ENCODE measurements at regions not wholly inside any gene's neighbourhood (a gene's known extent, or its start where the extent isn't known, plus 50 kb on each side); places are given as distances from the start of the nearest gene placed in this dataset.
A peak's percentile ranks its signal among the peaks of the same experiment; 100 is the strongest.
"Not testable (repeated sequence)": the region's sequence is repeated elsewhere in the genome, so short reads cannot be mapped to it uniquely, and the experiment has no call there.

DNA sequence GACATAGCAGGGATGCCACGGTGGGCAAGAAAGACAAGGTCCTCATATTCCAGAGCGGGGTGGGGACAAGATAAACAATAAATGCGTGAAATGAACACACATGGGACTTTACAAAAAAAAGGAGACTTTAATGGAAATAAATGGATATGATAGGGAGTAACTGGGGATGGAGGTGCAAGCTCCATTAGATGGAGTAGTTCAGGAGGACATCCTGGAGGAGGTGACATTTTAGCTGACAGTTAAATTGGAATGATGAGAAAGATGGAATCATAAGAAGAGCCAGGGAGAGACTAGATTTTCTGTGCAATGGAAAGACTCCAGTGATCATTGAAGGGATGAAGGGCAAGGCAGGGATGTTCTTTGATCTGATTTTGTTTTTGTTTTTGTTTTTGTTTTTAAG lies 83.6 kb upstream of the MYL10 start:
- DNase-seq, result no peak

DNA sequence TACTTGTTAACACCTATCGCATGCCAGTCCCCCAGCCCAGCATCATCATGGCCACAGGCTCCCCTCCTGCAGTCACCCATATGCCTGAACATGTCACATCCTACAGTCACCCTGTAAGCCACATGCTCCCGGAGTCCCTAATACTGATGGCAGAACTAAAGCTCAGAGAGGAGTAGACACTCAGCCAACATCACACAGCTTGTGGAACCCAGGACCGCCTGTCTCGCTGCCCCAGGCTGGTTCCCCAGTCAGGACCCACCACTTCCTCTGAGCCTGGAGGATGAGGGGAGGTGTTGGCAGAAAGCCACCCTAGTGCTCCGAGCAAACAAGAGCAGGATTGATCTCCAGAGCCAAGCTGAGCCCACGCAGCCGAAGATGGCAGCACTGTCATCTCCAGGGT lies 85.0 kb upstream of the MYL10 start:
- DNase-seq, result no peak

DNA sequence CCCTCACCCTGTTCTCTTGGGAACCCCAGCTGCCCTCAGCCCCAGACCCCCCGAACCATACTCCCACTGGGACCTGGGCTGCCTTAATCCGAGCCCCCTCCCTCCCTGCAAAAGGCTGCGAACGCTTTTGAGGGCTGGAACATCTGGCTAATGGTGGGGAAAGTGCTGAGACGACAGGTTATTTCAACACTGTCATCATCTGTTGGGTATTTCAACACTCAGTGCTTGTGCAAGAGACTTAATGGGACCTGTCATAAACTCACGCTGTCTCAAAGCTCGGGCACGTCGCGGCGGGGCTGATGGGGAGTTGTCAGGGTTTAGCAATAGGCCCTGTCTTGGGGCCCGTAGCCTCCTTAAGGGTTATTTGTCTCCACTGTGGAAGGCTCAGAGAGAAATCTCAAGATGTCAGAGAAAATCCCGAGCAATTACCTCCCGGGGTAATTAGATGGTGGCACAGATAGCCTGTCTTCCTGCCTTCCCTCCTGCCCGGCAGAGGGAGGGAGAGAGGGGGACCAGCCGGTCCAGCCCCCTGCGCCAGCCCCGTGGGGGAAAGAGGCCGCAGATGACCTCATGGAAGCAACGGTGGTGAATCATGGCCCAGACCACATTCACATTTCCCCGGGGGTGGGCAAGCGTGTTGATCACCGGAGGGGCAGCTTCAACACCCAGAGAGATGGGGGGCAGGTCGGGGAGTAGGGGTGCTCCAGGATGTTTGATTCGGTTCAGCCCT lies 88.7 kb upstream of the MYL10 start:
- peak; percentile 58 for DNase-seq

DNA sequence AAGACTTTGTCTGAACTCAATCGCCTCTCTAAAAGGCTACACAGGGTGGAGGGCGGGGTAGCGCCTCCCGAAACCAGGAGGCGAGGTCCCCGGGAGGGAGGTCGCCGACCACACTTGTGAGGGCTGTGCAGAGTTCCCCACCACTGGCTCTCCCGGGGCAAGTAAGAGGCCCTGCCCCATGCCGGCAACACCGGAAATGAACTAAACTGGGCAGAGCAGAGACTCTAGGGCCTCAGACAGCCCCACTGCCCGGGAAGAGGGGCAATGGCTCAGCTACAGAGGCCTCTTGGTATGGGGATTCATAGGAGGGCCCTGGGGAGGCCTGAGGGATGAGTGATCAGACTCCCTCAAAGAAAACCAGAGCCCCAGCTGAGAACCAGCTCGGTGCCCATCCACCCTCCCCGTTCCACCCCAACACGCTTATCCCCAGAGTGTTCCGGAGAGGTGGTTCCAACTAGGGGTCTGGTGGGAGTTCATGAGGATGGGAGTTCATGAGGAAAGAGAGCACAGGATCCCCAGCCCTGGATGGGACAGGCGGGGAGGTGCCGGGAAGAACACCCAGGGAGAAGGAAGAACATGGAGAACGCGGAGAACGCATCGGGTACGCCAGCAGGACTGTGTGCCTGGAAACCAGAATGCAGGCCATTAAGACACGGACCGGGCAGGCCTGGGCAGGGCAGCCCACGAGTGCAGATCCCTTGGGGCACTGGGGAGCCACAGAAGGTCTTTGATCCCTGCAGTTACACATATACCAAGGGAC lies 89.4 kb upstream of the MYL10 start:
- no peak for DNase-seq

DNA sequence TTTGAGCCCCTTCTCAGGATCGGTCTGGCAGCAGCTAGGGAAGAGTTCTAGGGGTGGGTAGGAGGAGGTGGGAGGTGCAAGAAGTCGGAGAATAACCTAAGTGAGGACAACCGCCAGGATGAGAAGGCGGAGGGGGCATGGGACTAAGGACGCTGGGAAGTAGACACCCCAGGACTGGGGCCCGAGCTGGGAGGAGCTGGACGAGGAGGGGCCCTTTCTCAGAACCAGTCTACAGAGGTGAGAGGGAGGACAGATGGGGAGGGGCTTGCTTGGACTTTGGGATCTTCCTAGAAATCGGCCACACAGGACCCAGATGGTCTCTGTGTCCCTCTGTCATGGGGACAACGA lies 90.0 kb upstream of the MYL10 start:
- no peak for DNase-seq

DNA sequence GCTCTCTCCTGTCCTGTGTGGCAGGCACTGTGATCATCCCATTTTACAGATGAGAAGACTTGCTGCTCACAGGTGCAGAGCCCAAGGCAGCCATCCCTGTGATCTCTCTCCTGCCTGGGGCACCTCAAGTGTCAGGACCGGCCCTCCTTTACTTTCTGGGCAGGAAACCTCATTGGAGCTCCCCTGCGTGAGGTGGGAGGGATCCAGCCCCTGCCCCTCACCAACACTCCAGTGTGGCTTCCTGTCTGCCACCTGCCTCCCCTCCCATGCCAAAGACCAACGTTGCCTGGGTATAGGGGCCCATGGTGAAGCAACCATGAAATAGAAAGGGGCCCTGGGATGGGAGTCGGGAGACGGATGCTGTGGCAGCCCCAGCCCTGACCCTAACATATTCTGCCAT lies 91.2 kb upstream of the MYL10 start:
- DNase-seq, result no peak

DNA sequence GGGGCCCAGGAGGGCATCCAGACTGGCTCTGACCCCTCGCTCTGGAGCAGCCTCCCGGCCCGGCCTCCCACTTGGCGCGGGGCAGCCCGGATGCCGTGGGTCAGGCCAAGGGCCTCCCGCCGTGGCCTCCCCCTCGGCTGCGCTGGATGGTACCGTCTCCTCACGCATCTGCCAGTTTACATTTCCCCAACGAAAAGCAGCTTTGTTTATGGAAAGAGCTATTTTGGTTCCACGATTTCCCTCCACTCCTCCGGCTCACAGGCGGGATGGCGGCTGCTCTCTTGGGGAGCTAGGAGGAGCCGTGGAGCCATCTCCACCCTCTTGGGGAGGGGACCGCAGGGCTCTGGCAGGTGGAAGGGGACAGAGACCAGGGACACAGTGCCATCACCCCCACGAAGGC lies 93.2 kb upstream of the MYL10 start:
- no peak for DNase-seq

DNA sequence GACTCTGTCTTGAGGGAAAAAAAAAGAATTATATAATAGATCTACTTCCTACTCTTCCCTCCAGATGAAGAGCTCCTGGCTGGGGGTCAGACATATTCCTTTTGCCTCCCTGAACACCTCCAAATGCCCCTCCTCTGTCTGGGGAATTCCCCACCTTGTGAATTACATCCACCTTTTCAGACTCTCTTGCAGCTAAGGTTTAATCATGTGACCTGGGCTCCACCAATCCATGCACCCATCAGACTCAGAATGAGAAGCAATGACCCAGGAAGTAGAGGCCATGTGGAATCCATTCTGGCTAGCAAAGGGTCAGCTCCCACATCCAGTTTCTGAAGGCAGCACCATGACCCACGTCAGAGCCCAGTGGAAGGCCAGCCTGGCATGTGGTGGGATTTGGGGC lies 93.6 kb upstream of the CUX1 start:
- no peak for DNase-seq

DNA sequence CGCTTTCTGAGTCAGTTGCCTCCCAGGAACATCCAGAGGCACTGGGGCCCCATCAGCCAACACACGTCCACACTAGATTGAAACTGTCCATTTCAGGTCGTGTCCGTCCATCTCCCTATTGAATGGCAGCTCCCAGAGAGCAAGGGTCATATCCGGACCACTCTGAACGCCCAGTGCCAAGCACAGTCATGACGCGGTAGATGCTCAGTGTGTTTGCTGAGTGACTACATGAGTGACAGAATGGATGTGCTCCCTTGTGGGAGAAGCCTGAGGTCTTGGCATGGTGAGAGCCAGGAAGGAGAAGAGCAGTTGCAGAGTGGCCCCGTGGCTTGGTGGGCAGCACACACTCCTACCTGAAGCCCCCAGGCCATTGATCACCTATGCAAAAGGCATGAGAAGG lies 92.5 kb upstream of the CUX1 start:
- DNase-seq, result no peak

DNA sequence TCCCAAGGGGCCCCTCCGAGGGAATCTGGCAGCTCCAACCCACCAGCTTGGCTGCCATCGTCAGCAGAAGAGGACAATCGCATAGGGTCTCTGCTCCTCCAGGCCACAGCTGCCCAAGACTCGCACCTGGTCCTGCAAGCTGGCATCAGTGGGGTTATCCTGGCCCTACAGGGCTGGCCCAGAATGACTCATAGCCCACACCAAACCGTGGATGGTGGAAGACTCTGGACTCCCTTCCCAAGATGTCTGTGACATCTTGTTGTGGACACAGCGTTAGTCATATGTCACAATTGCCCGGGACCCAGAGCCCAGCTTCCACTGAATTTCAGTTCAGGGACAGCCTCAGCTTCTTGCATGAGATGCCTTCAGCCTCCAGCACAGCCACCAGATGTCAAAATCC lies 91.5 kb upstream of the CUX1 start:
- DNase-seq, result no peak

DNA sequence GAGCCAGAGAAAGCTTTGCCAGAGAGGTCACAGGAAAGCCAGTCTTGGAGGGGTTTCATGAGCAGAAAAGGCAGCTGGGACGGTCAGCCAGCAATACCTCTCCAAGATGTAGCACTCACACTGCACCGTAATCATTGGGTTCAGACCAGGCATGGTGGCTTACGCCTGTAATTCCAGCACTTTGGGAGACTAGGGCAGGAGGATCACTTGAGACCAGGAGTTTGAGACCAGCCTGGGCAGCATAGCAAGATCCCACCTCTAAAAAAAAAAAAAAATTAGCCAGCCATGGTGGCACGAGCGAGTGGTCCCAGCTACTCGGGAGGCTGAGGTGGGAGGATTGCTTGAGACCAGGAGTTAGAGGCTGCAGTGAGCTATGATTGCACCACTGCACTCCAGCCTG lies 90.2 kb upstream of the CUX1 start:
- no peak for DNase-seq

DNA sequence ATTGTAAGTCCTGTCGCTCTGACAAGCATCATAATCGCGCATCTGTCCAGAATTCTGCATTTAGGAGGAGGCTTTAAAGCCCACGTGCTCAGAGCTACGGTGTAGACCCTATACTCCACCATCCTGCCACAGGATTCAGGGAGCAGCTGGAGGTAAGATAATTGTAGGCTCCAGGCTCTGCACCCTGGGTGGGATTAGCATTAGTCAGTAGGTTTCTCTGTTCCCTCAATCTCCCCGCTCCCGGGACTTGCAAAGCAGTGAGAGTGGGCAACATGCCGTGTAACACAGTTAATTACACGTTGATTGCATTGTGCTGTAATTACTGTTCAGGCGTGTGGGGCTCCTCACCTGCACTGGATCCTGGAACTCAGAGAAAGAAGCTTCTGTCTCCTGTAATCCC lies 89.3 kb upstream of the CUX1 start:
- DNase-seq, result no peak

DNA sequence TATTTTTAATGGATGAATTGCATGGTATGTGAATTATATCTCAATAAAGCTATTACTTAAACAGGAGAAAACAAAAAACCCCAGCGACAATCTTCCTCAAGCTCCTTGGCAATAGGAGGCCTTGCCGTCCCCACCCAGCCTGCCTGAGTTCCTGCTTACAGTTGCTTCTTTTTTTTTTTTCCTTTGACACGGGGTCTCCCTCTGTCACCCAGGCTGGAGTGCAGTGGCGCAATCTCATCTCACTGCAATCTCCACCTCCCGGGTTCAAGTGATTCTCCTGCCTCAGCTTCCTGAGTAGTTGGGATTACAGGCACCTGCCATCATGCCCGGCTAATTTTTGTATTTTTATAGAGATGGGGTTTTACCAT lies 88.6 kb upstream of the CUX1 start:
- not testable (repeated sequence) for DNase-seq

DNA sequence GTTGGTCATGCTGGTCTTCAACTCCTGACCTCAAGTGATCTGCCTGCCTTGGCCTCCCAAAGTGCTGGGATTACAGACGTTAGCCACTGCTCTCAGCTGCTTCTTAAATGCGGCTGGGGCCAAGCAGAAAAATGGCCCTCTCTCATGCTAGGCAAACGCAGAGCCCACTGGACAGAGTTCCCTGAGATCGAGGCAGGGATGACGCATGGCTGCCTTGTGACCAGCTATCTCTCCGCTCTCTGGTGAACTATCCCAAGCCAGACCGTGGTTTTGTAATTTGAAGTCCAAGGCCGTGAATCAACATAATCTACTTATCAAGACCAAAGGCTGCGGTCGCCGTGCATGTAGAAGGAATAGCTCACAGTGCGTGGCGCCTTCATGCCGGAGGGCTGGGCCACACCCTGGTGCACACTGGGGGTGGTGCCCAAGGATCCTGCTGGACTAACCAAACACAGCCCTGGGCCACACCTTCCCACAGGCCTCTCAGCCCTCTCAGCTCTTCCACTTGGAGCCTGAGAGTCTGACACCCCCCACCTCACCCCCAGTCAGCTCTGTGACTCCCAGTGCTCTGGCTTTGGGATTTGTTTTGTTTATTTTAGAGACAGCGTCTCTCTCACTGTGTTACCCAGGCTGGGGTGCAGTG lies 88.1 kb upstream of the CUX1 start:
- no peak for DNase-seq

DNA sequence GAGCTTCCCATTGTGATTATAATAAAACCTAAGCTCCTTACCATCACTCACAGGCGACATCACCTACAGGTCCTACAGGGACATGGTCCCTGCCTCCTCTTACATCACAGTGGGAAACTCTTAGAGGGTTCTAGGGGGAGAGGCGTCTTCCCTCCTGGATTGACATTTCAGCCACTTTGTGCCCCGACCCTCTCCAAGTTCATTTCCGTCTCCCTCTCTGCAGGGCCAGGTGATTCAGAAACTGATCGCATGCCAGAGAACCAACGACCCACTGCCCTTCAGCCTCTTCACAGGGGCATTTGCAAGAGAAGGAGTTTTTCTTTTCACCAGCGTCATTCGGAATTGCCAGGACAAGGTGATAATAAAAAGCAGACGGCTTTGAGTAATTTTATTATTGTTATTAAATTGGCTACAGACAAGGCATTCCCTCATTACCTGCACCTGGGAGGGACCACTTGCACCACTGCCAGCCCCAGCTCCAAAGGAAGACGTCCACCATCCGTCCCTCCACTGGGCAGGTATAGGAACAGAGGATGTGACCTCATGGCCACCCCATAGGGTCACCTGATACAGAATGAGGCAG lies 85.8 kb upstream of the CUX1 start:
- no peak for DNase-seq

DNA sequence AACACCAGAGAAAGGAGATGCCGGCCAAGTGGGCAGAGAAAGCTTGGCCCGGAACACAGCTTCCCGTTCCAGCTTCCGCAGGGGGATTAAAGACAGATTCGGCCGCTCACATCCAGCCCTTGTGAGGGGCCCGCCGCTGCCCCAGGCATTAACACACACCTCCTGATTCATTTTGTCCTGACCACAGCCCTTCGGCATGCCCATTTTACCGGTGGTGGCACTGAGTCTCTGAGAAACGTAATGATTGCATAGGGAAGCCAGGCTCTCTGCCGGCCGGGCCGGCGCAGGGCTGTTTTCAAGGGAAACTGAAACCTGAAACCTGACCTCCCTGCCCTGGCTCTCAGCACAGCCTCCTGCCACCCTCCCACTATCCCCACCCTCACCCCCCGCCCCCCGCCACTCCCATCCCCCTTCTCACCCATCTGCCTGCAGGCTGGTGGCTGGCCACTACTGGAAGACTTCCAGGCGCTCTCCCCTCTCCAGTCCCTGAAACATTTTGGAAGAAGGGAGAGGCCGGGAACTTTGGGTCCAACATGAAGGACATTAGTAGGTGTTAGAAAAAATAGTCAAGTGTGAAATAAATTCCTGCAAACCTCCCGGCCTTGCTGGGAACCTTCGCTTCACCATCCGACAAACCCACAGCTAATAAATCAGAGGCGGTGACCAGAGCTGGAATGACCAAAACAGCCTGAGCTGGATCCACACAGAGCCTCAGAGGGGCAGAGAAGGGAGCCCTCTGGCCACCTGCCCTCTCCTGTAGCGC lies 83.5 kb upstream of the CUX1 start:
- peak; percentile 81 for DNase-seq

DNA sequence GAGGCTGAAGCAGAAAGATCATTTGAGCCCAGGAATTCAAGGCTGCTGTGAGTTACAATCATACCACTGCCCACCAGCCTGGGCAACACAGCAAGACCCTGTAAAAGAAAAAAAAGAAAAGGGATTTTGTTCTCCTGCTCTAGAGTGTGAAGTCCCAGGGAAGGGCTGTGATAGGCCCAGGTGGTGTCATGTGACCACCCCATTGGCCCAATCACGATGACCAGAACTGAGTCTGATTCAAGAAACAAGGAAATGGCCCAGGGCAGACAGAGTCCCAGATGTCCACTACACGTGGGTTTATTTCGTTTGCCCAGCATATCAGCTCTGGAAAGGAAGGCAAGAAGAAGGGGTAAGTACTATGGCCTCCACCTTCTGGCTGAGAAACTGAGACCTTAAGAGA lies 81.3 kb upstream of the CUX1 start:
- DNase-seq, result no peak

DNA sequence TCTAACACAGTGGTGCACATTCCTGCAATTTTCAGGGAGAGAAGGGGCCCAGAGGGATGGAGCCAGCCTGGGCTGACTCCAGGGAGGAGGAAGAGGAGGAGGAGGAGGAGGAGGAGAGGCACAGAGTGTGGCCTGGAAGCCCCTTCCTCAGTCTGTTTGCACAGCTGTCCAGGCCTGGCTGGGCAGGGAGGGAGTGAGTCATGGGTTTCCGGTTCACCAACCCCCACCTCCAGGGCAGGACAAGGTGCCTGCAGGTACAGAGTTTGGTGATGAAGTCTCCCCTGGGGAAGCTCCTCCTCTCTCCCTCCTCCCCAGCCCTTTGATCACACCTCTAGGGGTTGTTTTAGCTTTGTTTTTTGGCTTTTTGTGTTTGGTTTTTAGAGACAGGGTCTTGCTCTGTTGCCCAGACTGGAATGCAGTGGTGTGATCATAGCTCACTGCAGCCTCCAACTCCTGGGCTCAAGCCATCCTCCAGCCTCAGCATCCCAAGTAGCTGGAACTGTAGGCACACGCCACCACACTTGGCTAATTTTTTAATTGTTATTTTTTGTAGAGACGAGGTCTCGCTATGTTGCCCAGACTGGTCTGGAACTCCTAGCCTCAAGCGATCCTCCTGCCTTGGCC lies 77.5 kb upstream of the CUX1 start:
- no peak for DNase-seq

DNA sequence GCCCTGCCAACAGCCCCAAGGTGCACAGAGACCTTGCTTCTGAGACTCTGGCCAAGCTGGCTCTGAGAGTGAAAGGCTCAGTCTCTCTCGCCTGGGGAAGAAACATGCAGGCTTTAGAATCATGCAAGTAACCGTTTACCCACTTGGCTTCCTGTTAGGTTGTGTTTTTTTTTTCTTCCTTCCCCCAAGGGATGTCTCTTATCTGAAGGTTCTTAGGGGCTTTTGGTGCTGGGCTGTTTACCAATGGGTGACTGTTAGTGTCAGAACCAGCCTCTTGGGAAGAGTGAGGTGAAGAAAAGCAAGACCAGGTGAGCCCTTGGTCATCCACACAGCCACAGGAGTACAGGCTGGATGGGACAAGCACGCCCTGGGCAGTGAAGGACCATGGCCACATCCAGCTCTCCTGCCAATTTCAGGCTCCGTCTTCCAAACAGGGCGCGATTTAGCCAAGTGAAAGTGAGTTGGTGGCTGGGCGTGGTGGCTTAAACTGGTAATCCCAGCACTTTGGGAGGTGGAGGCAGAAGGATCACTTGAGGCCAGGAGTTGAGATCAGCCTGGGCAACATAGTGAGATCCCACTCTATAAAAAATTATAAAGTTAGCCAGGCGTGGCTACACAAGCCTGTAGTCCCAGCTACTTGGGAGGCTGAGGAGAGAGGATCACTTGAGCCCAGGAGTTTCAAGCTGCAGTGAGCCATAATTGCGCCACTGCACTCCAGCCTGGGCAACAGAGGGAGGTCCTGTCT lies 76.3 kb upstream of the CUX1 start:
- DNase-seq, result no peak

DNA sequence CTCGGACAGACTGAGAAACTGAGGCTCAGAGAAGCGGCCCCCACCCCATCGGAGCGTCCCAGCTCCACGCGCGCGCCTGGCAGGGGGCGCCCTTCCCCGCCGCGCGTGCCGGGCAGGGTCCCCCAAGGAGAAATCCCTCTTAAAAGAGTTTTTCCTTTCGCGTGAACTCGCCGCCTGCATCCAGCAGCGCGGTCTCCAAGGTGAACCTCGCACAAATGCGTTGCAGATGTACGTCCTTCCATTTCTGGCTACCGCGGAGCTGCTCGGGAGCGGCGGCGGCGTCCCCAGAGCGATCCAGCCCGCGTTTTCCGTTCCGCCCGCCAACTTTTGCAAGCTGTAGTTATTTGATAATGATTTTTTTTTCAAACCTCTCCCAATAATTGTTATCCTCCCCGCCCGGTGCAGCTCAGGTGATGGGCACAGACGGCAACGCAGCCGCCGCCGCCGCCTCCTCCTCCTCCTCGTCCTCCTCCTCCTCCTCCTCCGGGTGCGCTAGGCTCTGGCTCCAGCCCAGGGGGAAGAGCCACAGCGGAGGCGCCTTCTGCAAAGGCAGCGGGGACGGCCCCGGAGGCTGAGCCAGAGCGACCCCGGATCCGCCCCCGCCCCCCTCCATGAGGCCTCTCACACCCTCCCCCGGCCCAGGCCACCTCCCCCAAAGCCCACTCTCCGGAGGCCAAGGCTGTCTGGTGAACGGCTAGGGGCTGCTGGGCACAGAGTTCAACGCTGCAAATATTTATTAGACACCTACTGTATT lies 74.0 kb upstream of the CUX1 start:
- DNase-seq, result peak; percentile 85

DNA sequence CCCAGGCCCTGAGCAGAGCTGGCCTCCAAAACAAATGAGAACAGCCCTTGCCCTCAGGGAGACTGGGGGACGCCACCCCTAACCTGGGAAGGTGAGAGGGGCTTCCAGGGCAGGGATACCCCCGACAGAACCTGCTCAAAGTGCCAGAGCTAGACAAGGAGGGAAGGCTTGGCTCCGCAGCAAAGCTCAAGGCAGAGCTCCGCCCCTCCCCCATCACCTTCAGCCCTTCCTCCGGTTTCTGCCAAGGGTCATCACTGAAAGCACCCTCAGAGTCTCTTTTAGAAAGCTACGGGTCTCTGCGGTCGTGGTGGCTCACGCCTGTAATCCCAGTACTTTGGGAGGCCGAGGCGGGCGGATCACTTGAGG lies 73.4 kb upstream of the CUX1 start:
- no peak for DNase-seq

Data from right forelimb (tissue), 1 donor.